WERI-Rb-1 (cell line): ENCODE measurements at regions not wholly inside any gene's neighbourhood (a gene's known extent, or its start where the extent isn't known, plus 50 kb on each side); places are given as distances from the start of the nearest gene placed in this dataset.

Source experiments
- DNase-seq: peaks from one replicate; pipeline ENCODE4 v3.0.0-alpha.2; 2020
- H3K27ac ChIP-seq: fragments of 250-450 bp; sonication (Bioruptor Pico); 2 replicates; pipeline ENCODE4 v1.5.1; 2020; ENCODE audit warnings: mild to moderate bottlenecking, moderate library complexity
- H3K27me3 ChIP-seq: fragments of 250-450 bp; sonication (Bioruptor Pico); 2 replicates; pipeline ENCODE4 v1.5.1; 2021; ENCODE audit warnings: mild to moderate bottlenecking, low read depth, moderate library complexity; ENCODE audit not compliant: insufficient read depth, severe bottlenecking
- H3K36me3 ChIP-seq: fragments of 250-450 bp; sonication (Bioruptor Pico); 2 replicates; pipeline ENCODE4 v1.5.1; 2020; ENCODE audit warnings: mild to moderate bottlenecking, moderate library complexity
- H3K4me3 ChIP-seq: 2 replicates; pipeline ENCODE4 v1.5.1; 2011; ENCODE audit warnings: low read depth, mild to moderate bottlenecking, control low read depth, low read length
- H3K9me3 ChIP-seq: fragments of 250-450 bp; sonication (Bioruptor Pico); 2 replicates; pipeline ENCODE4 v1.5.1; 2021; ENCODE audit warnings: mild to moderate bottlenecking, moderate library complexity; ENCODE audit not compliant: severe bottlenecking
- TF ChIP-seq, protein P1 (sequence below): IDR thresholded peaks from 2 replicates; pipeline ENCODE4 v1.5.1; 2011; ENCODE audit warnings: low read depth, mild to moderate bottlenecking, control low read depth, inconsistent platforms, low read length

DNA sequence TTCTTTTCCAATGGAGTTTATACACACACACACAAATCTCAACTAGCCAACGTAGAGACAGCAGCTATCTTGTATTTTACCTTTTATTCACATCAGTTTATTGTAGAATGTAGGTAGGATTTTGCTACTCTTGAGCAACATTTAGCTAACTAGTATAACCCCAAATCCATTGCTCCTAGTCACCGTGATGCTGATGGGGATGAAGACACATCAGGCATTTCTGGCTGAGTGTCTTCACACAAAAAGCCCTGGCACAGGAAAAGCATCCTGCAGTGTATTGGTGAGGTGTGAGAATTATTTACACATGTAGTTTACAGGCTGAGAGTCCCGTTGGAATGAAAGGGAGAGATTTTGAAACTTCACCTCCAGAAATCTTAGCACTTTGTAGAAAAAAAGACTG, 65.9 kb upstream of the FBXL4 start:
- DNase-seq, result no peak
- H3K27me3 ChIP-seq, result no peaks in the 10 kb centered on the region
- H3K36me3 ChIP-seq, result no peaks in the 10 kb centered on the region
- H3K4me3 ChIP-seq, result no peak overlapping the region
- no peak overlapping the region for H3K27ac ChIP-seq
- TF ChIP-seq, protein P1, sequence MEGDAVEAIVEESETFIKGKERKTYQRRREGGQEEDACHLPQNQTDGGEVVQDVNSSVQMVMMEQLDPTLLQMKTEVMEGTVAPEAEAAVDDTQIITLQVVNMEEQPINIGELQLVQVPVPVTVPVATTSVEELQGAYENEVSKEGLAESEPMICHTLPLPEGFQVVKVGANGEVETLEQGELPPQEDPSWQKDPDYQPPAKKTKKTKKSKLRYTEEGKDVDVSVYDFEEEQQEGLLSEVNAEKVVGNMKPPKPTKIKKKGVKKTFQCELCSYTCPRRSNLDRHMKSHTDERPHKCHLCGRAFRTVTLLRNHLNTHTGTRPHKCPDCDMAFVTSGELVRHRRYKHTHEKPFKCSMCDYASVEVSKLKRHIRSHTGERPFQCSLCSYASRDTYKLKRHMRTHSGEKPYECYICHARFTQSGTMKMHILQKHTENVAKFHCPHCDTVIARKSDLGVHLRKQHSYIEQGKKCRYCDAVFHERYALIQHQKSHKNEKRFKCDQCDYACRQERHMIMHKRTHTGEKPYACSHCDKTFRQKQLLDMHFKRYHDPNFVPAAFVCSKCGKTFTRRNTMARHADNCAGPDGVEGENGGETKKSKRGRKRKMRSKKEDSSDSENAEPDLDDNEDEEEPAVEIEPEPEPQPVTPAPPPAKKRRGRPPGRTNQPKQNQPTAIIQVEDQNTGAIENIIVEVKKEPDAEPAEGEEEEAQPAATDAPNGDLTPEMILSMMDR, result no peak
- H3K9me3 ChIP-seq, result no peaks in the 10 kb centered on the region

- Histone ChIP-seq H3K4me3 (no peak overlapping the region), H3K9me3 (no peaks in the 10 kb centered on the region), H3K27ac (no peak overlapping the region), H3K27me3 (no peaks in the 10 kb centered on the region), H3K36me3 (no peaks in the 10 kb centered on the region)
- DNase-seq, result no peak
- TF ChIP-seq, protein P1, result no peak
These were observed 65.4 kb upstream of the FBXL4 start for GRCh38 chr6:99013145-99013544.

- H3K36me3 ChIP-seq, result no peaks in the 10 kb centered on the region
- TF ChIP-seq, protein P1, result no peak
- no peak overlapping the region for H3K27ac ChIP-seq
- DNase-seq, result no peak
- H3K9me3 ChIP-seq, result no peaks in the 10 kb centered on the region
- no peak overlapping the region for H3K4me3 ChIP-seq
- no peaks in the 10 kb centered on the region for H3K27me3 ChIP-seq
These were observed 63.4 kb upstream of the FBXL4 start for GRCh38 chr6:99011151-99011550.

GRCh38 chr6:99002831-99003230, 55.1 kb upstream of the FBXL4 start:
- no peaks in the 10 kb centered on the region for H3K27me3 ChIP-seq
- no peaks in the 10 kb centered on the region for H3K9me3 ChIP-seq
- no peaks in the 10 kb centered on the region for H3K36me3 ChIP-seq
- no peak for DNase-seq
- no peak overlapping the region for H3K27ac ChIP-seq
- H3K4me3 ChIP-seq, result no peak overlapping the region
- TF ChIP-seq, protein P1, result no peak

GRCh38 chr6:98998103-98998502, 50.4 kb upstream of the FBXL4 start:
- TF ChIP-seq, protein P1, result no peak
- DNase-seq, result no peak
- Histone ChIP-seq H3K9me3 (no peaks in the 10 kb centered on the region), H3K36me3 (no peaks in the 10 kb centered on the region), H3K27me3 (no peaks in the 10 kb centered on the region), H3K27ac (no peak overlapping the region), H3K4me3 (no peak overlapping the region)
